SK-N-SH (cell line): ENCODE measurements at regions not wholly inside any gene's neighbourhood (a gene's known extent, or its start where the extent isn't known, plus 50 kb on each side); places are given as distances from the start of the nearest gene placed in this dataset.

Experiments used
- CTCF ChIA-PET: fragments of 300-600, 350-600 bp; formaldehyde crosslinking; extraction: SDS; loops from one replicate; lab custom pipeline; 2021; lab: Yijun Ruan, JAX
- POLR2A ChIA-PET: fragments of 350-600 bp; sonication (Branson Sonifier 250); formaldehyde crosslinking; extraction: SDS; loops from one replicate; lab custom pipeline; 2020; ENCODE audit warnings: antibody characterized with exemption, inconsistent platforms; lab: Yijun Ruan, JAX
- DNase-seq: peaks from one replicate; pipeline ENCODE4 v3.0.0; 2012
- H2AFZ ChIP-seq: fragments of 200-600 bp; sonication (generic); 2 replicates; pipeline ENCODE4 v1.8.1; 2016; ENCODE audit warnings: antibody characterized with exemption, mild to moderate bottlenecking, low read depth
- H3F3A ChIP-seq: fragments of 200-600 bp; sonication (generic); replicated peaks from 2 replicates; pipeline ENCODE3; 2016; ENCODE audit warnings: antibody characterized with exemption, mild to moderate bottlenecking; ENCODE audit not compliant: insufficient read depth
- H3K27ac ChIP-seq, 2 experiments: fragments of 200-500 bp in 1 of 2; fragments of 200-600 bp in 1 of 2; sonication (Bioruptor generic) in 1 of 2; sonication (generic), shearing (Covaris generic) in 1 of 2; 2 replicates each; pipeline versions ENCODE4 v1.5.1 to v1.6.1; 2014 to 2016; ENCODE audit warnings: low read depth in 2 of 2, inconsistent platforms in 1 of 2, low read length in 1 of 2, mild to moderate bottlenecking in 1 of 2, mixed read lengths in 1 of 2
- H3K27me3 ChIP-seq: fragments of 200-600 bp; sonication (generic), shearing (Covaris generic); 2 replicates; pipeline ENCODE4 v1.6.1; 2016; ENCODE audit warnings: mixed run types; ENCODE audit not compliant: insufficient read depth
- H3K36me3 ChIP-seq, 2 experiments: fragments of 200-500 bp in 1 of 2; fragments of 200-600 bp in 1 of 2; sonication (Bioruptor generic) in 1 of 2; sonication (generic) in 1 of 2; replicated peaks in 1 of 2; 2 replicates each; pipeline versions ENCODE3 to v1.5.1; 2014 to 2016; ENCODE audit warnings: low read length in 1 of 2, mild to moderate bottlenecking in 1 of 2; ENCODE audit not compliant: insufficient read depth in 2 of 2, control insufficient read depth in 1 of 2
- H3K4me1 ChIP-seq, 2 experiments: fragments of 200-500 bp in 1 of 2; fragments of 200-600 bp in 1 of 2; sonication (Bioruptor generic) in 1 of 2; sonication (generic), shearing (Covaris generic) in 1 of 2; 2 replicates each; pipeline versions ENCODE4 v1.5.1 to v1.6.1; 2014 to 2016; ENCODE audit warnings: low read depth in 1 of 2, low read length in 1 of 2, mixed run types in 1 of 2; ENCODE audit not compliant: insufficient read depth in 2 of 2, control insufficient read depth in 1 of 2
- H3K4me2 ChIP-seq: fragments of 200-600 bp; sonication (generic), shearing (Covaris generic); 2 replicates; pipeline ENCODE4 v1.6.1; 2017; ENCODE audit warnings: mixed run types
- H3K4me3 ChIP-seq, 2 experiments: fragments of 200-500 bp in 1 of 2; fragments of 200-600 bp in 1 of 2; sonication (Bioruptor generic) in 1 of 2; sonication (generic), shearing (Covaris generic) in 1 of 2; 2 replicates each; pipeline versions ENCODE4 v1.5.1 to v1.8.1; 2014 to 2016; ENCODE audit warnings: low read depth in 2 of 2, inconsistent platforms in 1 of 2, low read length in 1 of 2, mild to moderate bottlenecking in 1 of 2, mixed read lengths in 1 of 2, moderate library complexity in 1 of 2
- H3K79me2 ChIP-seq: fragments of 200-600 bp; sonication (generic); 2 replicates; pipeline ENCODE4 v1.8.1; 2017; ENCODE audit warnings: mild to moderate bottlenecking; ENCODE audit not compliant: insufficient read depth
- H3K9ac ChIP-seq: fragments of 200-600 bp; sonication (generic); 2 replicates; pipeline ENCODE4 v1.6.1; 2017; ENCODE audit warnings: mixed run types
- H3K9me2 ChIP-seq: fragments of 200-600 bp; sonication (generic); 2 replicates; pipeline ENCODE4 v1.6.1; 2017; ENCODE audit warnings: mixed run types
- H3K9me3 ChIP-seq: fragments of 200-600 bp; sonication (generic); 2 replicates; pipeline ENCODE4 v1.6.1; 2017; ENCODE audit warnings: mixed run types, mild to moderate bottlenecking, moderate library complexity
- H4K20me1 ChIP-seq: fragments of 200-600 bp; sonication (generic); 2 replicates; pipeline ENCODE4 v1.6.1; 2017; ENCODE audit warnings: mild to moderate bottlenecking, mixed run types; ENCODE audit not compliant: insufficient read depth
- ELF1 ChIP-seq: IDR thresholded peaks from 2 replicates; pipeline ENCODE4 v1.4.0; 2012
- FOSL2 ChIP-seq: IDR thresholded peaks from 2 replicates; pipeline ENCODE4 v1.4.0; 2012; ENCODE audit warnings: low read depth, mild to moderate bottlenecking, moderate library complexity, borderline replicate concordance
- GATA2 ChIP-seq: sonication (generic); formaldehyde crosslinking; IDR thresholded peaks from 2 replicates; pipeline ENCODE4 v1.5.0; 2020; ENCODE audit warnings: mild to moderate bottlenecking, missing genetic modification reagents
- JUND ChIP-seq: IDR thresholded peaks from 2 replicates; pipeline ENCODE4 v1.4.0; 2012
- MAX ChIP-seq: IDR thresholded peaks from 2 replicates; pipeline ENCODE4 v1.4.0; 2012; ENCODE audit warnings: low read depth
- MEF2A ChIP-seq: IDR thresholded peaks from 2 replicates; pipeline ENCODE4 v1.4.0; 2012; ENCODE audit warnings: low read depth, borderline replicate concordance
- NFIC ChIP-seq: IDR thresholded peaks from 2 replicates; pipeline ENCODE4 v1.4.0; 2012; ENCODE audit warnings: borderline replicate concordance
- PBX3 ChIP-seq: IDR thresholded peaks from 2 replicates; pipeline ENCODE4; 2012
- POLR2AphosphoS5 ChIP-seq: IDR thresholded peaks from 2 replicates; pipeline ENCODE4 v1.6.1; 2012; ENCODE audit warnings: low read depth, low read length
- RAD21 ChIP-seq: IDR thresholded peaks from 2 replicates; pipeline ENCODE4 v1.6.1; 2012; ENCODE audit warnings: mild to moderate bottlenecking, low read length
- RCOR1 ChIP-seq: fragments of 150-350 bp; IDR thresholded peaks from 2 replicates; pipeline ENCODE4 v1.6.1; 2017; ENCODE audit warnings: antibody characterized with exemption, low read length
- REST ChIP-seq: IDR thresholded peaks from 2 replicates; pipeline ENCODE4 v1.6.1; 2012; ENCODE audit warnings: mild to moderate bottlenecking, low read depth, low read length, moderate library complexity
- RXRA ChIP-seq: IDR thresholded peaks from 2 replicates; pipeline ENCODE4 v1.4.0; 2012; ENCODE audit warnings: low read depth, mild to moderate bottlenecking, borderline replicate concordance
- SIN3A ChIP-seq: IDR thresholded peaks from 2 replicates; pipeline ENCODE4 v1.6.1; 2012; ENCODE audit warnings: low read depth, mild to moderate bottlenecking, low read length, moderate library complexity, borderline replicate concordance
- TAF1 ChIP-seq: IDR thresholded peaks from 2 replicates; pipeline ENCODE4 v1.6.1; 2012; ENCODE audit warnings: low read depth, mild to moderate bottlenecking, low read length, moderate library complexity, borderline replicate concordance
- TEAD4 ChIP-seq: IDR thresholded peaks from 2 replicates; pipeline ENCODE4 v1.4.0; 2012; ENCODE audit warnings: mild to moderate bottlenecking, borderline replicate concordance; ENCODE audit not compliant: insufficient read depth
- USF1 ChIP-seq: IDR thresholded peaks from 2 replicates; pipeline ENCODE4 v1.4.0; 2012; ENCODE audit warnings: low read depth, borderline replicate concordance
- YY1 ChIP-seq: IDR thresholded peaks from 2 replicates; pipeline ENCODE4 v1.4.0; 2012; ENCODE audit warnings: low read depth, mild to moderate bottlenecking
- WGBS: methylation state at CpG from one replicate; pipeline ENCODE4 v1.1.6; 2017; ENCODE audit warnings: low lambda C conversion rate; 5-methylcytosine and 5-hydroxymethylcytosine counted together
- TF ChIP-seq, protein P1 (sequence below): fragments of 200-600 bp; sonication (generic); IDR thresholded peaks from 2 replicates; pipeline ENCODE4 v1.6.1; 2017; ENCODE audit warnings: antibody characterized with exemption, mild to moderate bottlenecking, moderate library complexity

- no peak overlapping the region for H3K4me2 ChIP-seq
- H4K20me1 ChIP-seq, result no peaks in the 10 kb centered on the region
- TF ChIP-seq POLR2AphosphoS5 (no peak), ELF1 (no peak), GATA2 (CRISPR knock-in tag) (no peak), PBX3 (no peak), SIN3A (no peak), YY1 (no peak), MEF2A (no peak), JUND (no peak), NFIC (no peak), TEAD4 (no peak), FOSL2 (no peak), RAD21 (no peak), MAX (no peak)
- TF ChIP-seq, protein P1, sequence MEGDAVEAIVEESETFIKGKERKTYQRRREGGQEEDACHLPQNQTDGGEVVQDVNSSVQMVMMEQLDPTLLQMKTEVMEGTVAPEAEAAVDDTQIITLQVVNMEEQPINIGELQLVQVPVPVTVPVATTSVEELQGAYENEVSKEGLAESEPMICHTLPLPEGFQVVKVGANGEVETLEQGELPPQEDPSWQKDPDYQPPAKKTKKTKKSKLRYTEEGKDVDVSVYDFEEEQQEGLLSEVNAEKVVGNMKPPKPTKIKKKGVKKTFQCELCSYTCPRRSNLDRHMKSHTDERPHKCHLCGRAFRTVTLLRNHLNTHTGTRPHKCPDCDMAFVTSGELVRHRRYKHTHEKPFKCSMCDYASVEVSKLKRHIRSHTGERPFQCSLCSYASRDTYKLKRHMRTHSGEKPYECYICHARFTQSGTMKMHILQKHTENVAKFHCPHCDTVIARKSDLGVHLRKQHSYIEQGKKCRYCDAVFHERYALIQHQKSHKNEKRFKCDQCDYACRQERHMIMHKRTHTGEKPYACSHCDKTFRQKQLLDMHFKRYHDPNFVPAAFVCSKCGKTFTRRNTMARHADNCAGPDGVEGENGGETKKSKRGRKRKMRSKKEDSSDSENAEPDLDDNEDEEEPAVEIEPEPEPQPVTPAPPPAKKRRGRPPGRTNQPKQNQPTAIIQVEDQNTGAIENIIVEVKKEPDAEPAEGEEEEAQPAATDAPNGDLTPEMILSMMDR, result no peak
- H3F3A ChIP-seq, result no peaks in the 10 kb centered on the region
- no peak overlapping the region for H3K9ac ChIP-seq
- H3K4me3 ChIP-seq, result no peak overlapping the region
- H3K4me1 ChIP-seq, result no peaks in the 10 kb centered on the region
- no peak for DNase-seq
- no peak overlapping the region for H3K27ac ChIP-seq
- 81% methylated on average over 4 of the region's 4 CpGs for WGBS
- H3K9me2 ChIP-seq, result no peaks in the 10 kb centered on the region; the same call in 1 of the 2 replicates
- ChIA-PET CTCF (no interaction called here), POLR2A (no interaction called here)
- H2AFZ ChIP-seq, result no peak overlapping the region
- H3K79me2 ChIP-seq, result no peaks in the 10 kb centered on the region
- H3K27me3 ChIP-seq, result no peaks in the 10 kb centered on the region
- H3K9me3 ChIP-seq, result peaks cover 3% of the 10 kb centered on the region; the same call in 1 of the 2 replicates
- no peaks in the 10 kb centered on the region for H3K36me3 ChIP-seq
These were observed 1670.2 kb upstream of the PCDH20 start for GRCh38 chr13:63085851-63086250.

GRCh38 chr13:63081400-63082014 lies 1665.9 kb upstream of the PCDH20 start:
- Histone ChIP-seq H3K27me3 (no peaks in the 10 kb centered on the region), H3K4me3 (no peak overlapping the region), H3K4me1 (no peaks in the 10 kb centered on the region), H3K4me2 (no peak overlapping the region), H2AFZ (no peak overlapping the region), H4K20me1 (no peaks in the 10 kb centered on the region), H3K9me2 (no peaks in the 10 kb centered on the region; the same call in 1 of the 2 replicates), H3F3A (no peaks in the 10 kb centered on the region), H3K27ac (no peak overlapping the region), H3K9ac (no peak overlapping the region), H3K9me3 (peaks cover 3% of the 10 kb centered on the region; the same call in 1 of the 2 replicates), H3K79me2 (no peaks in the 10 kb centered on the region), H3K36me3 (no peaks in the 10 kb centered on the region)
- DNase-seq, result no peak
- WGBS, result 68% methylated on average over 2 of the region's 2 CpGs
- CTCF ChIA-PET, result no interaction called here
- POLR2A ChIA-PET, result no interaction called here
- TF ChIP-seq FOSL2, result no peak
- no peak for TF ChIP-seq RCOR1
- TF ChIP-seq TAF1, result no peak
- no peak for TF ChIP-seq RXRA
- no peak for TF ChIP-seq USF1
- TF ChIP-seq POLR2AphosphoS5, result no peak
- no peak for TF ChIP-seq ELF1
- TF ChIP-seq REST, result no peak
- TF ChIP-seq NFIC, result no peak
- no peak for TF ChIP-seq MEF2A
